ENCODE measurements at regions not wholly inside any gene's neighbourhood (a gene's known extent, or its start where the extent isn't known, plus 50 kb on each side); places are given as distances from the start of the nearest gene placed in this dataset.

GRCh38 chr7:10225275-10225674, 748.4 kb upstream of the PHF14 start:
- TF ChIP-seq CTCF (IDR thresholded peaks at IDR 0.05; ENCODE audit: insufficient read depth, low read length), result no peak
- no peak overlapping the region for H3K4me3 ChIP-seq (ENCODE audit: low read depth, low read length)
- no peak for DNase-seq (ENCODE audit: low read depth)

GRCh38 chr7:10237306-10237705, 736.4 kb upstream of the PHF14 start:
- DNase-seq (ENCODE audit: low read depth), result no peak
- no peak for TF ChIP-seq CTCF (IDR thresholded peaks at IDR 0.05; ENCODE audit: insufficient read depth, low read length)
- H3K4me3 ChIP-seq (ENCODE audit: low read depth, low read length), result no peak overlapping the region

- DNase-seq (ENCODE audit: low read depth), result no peak
- H3K4me3 ChIP-seq (ENCODE audit: low read depth, low read length), result no peak overlapping the region
- no peak for TF ChIP-seq CTCF (IDR thresholded peaks at IDR 0.05; ENCODE audit: insufficient read depth, low read length)
These were observed 735.0 kb upstream of the PHF14 start for GRCh38 chr7:10238641-10239040.

- H3K4me3 ChIP-seq (ENCODE audit: low read depth, low read length), result no peak overlapping the region
- DNase-seq (ENCODE audit: low read depth), result no peak
- TF ChIP-seq CTCF (IDR thresholded peaks at IDR 0.05; ENCODE audit: insufficient read depth, low read length), result no peak
These were observed 733.9 kb upstream of the PHF14 start for GRCh38 chr7:10239695-10240345.

GRCh38 chr7:10245406-10245805, 728.3 kb upstream of the PHF14 start:
- no peak for TF ChIP-seq CTCF (IDR thresholded peaks at IDR 0.05; ENCODE audit: insufficient read depth, low read length)
- H3K4me3 ChIP-seq (ENCODE audit: low read depth, low read length), result no peak overlapping the region
- no peak for DNase-seq (ENCODE audit: low read depth)

- no peak for DNase-seq (ENCODE audit: low read depth)
- H3K4me3 ChIP-seq (ENCODE audit: low read depth, low read length), result no peak overlapping the region
- TF ChIP-seq CTCF (IDR thresholded peaks at IDR 0.05; ENCODE audit: insufficient read depth, low read length), result no peak
These were observed 716.2 kb upstream of the PHF14 start for GRCh38 chr7:10257438-10257837.

GRCh38 chr7:10266976-10267375, 706.7 kb upstream of the PHF14 start:
- no peak overlapping the region for H3K4me3 ChIP-seq (ENCODE audit: low read depth, low read length)
- no peak for DNase-seq (ENCODE audit: low read depth)
- TF ChIP-seq CTCF (IDR thresholded peaks at IDR 0.05; ENCODE audit: insufficient read depth, low read length), result no peak
